Activated CD4-positive, alpha-beta T cell treated with anti-CD3 and anti-CD28 coated beads for 36 hours (primary cell): ENCODE measurements at regions not wholly inside any gene's neighbourhood (a gene's known extent, or its start where the extent isn't known, plus 50 kb on each side); places are given as distances from the start of the nearest gene placed in this dataset.

Experiments
- ATAC-seq: fragments of 200-7000 bp; cut with Tn5 transposase; one replicate; pipeline ENCODE4 v1.10.0; 2021; ENCODE audit warnings: mild to moderate bottlenecking, moderate library complexity
- CTCF ChIA-PET: fragments of 350-600 bp; sonication (Branson Sonifier 250); formaldehyde crosslinking; loops from one replicate; lab custom pipeline; 2021; ENCODE audit warnings: antibody characterized with exemption; lab: Charles Lee
- POLR2A ChIA-PET: fragments of 350-600 bp; sonication (Branson Sonifier 250); formaldehyde crosslinking; loops from one replicate; lab custom pipeline; 2021; ENCODE audit warnings: antibody characterized with exemption, inconsistent platforms; lab: Charles Lee
- DNase-seq: peaks from one replicate; pipeline ENCODE4 v3.0.0-alpha.2; 2020
- H3K27ac Mint-ChIP-seq: one replicate; pipeline ENCODE4 v1.8.0; 2021; ENCODE audit warnings: mixed read lengths
- H3K27me3 Mint-ChIP-seq: one replicate; pipeline ENCODE4 v1.8.0; 2021; ENCODE audit warnings: mixed read lengths
- H3K36me3 Mint-ChIP-seq: one replicate; pipeline ENCODE4 v1.8.0; 2021; ENCODE audit warnings: low read depth, mixed read lengths
- H3K4me1 Mint-ChIP-seq: one replicate; pipeline ENCODE4 v1.8.0; 2021; ENCODE audit warnings: mixed read lengths
- H3K4me3 Mint-ChIP-seq: one replicate; pipeline ENCODE4 v1.8.0; 2021; ENCODE audit warnings: mild to moderate bottlenecking, moderate library complexity, mixed read lengths
- H3K9me3 Mint-ChIP-seq: one replicate; pipeline ENCODE4 v1.8.0; 2021; ENCODE audit warnings: low read depth, mixed read lengths
- intact Hi-C, 2 experiments: fragments of 100-400 bp; cut with DNase I in 1 of 2; cut with micrococcal nuclease in 1 of 2; formaldehyde crosslinking; loops; one replicate each; pipeline versions ENCODE4 v1.14.2 to v1.15.1; 2022 to 2024; cut with DNase I, micrococcal nuclease

GRCh38 chr6:18720075-18720474 lies 332.9 kb downstream of the RNF144B start:
- no peaks in the 10 kb centered on the region for H3K36me3 Mint-ChIP-seq
- no peaks in the 10 kb centered on the region for H3K27me3 Mint-ChIP-seq
- DNase-seq (no peak), ATAC-seq (no peak)
- H3K4me3 Mint-ChIP-seq: no peak overlapping the region
- ChIA-PET CTCF (interaction anchor here (0.6 kb wide), 1 partner anchor 1293 kb away, joined by 3 read pairs; no protein-coding TSS in a partner anchor), POLR2A (no interaction called here)
- no peak overlapping the region for H3K27ac Mint-ChIP-seq
- no peaks in the 10 kb centered on the region for H3K4me1 Mint-ChIP-seq
- intact Hi-C loops: no loop called here
- H3K9me3 Mint-ChIP-seq: peaks cover 2% of the 10 kb centered on the region

GRCh38 chr6:18724056-18724455 lies 336.9 kb downstream of the RNF144B start:
- ATAC-seq: no peak
- CTCF ChIA-PET: interaction anchor here (0.6 to 0.7 kb wide), 2 partner anchors 16 to 67 kb away, joined by 3 to 4 read pairs; no protein-coding TSS in a partner anchor
- POLR2A ChIA-PET: no interaction called here

GRCh38 chr6:18725449-18725848 lies 338.3 kb downstream of the RNF144B start:
- Mint-ChIP-seq H3K9me3 (peaks cover 2% of the 10 kb centered on the region), H3K36me3 (no peaks in the 10 kb centered on the region), H3K27ac (no peak overlapping the region), H3K4me1 (no peaks in the 10 kb centered on the region), H3K27me3 (no peaks in the 10 kb centered on the region), H3K4me3 (no peak overlapping the region)
- ChIA-PET CTCF (no interaction called here), POLR2A (no interaction called here)
- no peak for ATAC-seq
- no peak for DNase-seq
- intact Hi-C loops: no loop called here

More at GRCh38 chr6:18724056-18724455, 336.9 kb downstream of the RNF144B start:
- no peak overlapping the region for H3K27ac Mint-ChIP-seq
- no peaks in the 10 kb centered on the region for H3K36me3 Mint-ChIP-seq
- intact Hi-C loops: no loop called here
- no peaks in the 10 kb centered on the region for H3K4me1 Mint-ChIP-seq
- H3K9me3 Mint-ChIP-seq: peaks cover 2% of the 10 kb centered on the region
- DNase-seq: no peak
- H3K27me3 Mint-ChIP-seq: no peaks in the 10 kb centered on the region
- no peak overlapping the region for H3K4me3 Mint-ChIP-seq

- CTCF ChIA-PET: no interaction called here
- Mint-ChIP-seq H3K36me3 (no peaks in the 10 kb centered on the region), H3K27me3 (peaks cover 2% of the 10 kb centered on the region), H3K4me3 (no peak overlapping the region), H3K27ac (no peak overlapping the region), H3K9me3 (peaks cover 3% of the 10 kb centered on the region), H3K4me1 (no peaks in the 10 kb centered on the region)
- POLR2A ChIA-PET: no interaction called here
- DNase-seq (no peak), ATAC-seq (no peak)
- intact Hi-C loops: no loop called here
Measured at GRCh38 chr6:18733921-18734550, 346.9 kb downstream of the RNF144B start.

- ChIA-PET POLR2A (no interaction called here), CTCF (no interaction called here)
- intact Hi-C loops: no loop called here
- DNase-seq (no peak), ATAC-seq (no peak)
- H3K27ac Mint-ChIP-seq: no peak overlapping the region
- H3K4me3 Mint-ChIP-seq: no peak overlapping the region
- H3K36me3 Mint-ChIP-seq: no peaks in the 10 kb centered on the region
- H3K27me3 Mint-ChIP-seq: no peaks in the 10 kb centered on the region
- no peaks in the 10 kb centered on the region for H3K9me3 Mint-ChIP-seq
- no peaks in the 10 kb centered on the region for H3K4me1 Mint-ChIP-seq
Measured at GRCh38 chr6:18741741-18742140, 354.6 kb downstream of the RNF144B start.

GRCh38 chr6:18742406-18742805 lies 355.3 kb downstream of the RNF144B start:
- intact Hi-C loops: no loop called here
- POLR2A ChIA-PET: no interaction called here

GRCh38 chr6:18746727-18747126 lies 359.6 kb downstream of the RNF144B start:
- DNase-seq (no peak), ATAC-seq (no peak)
- ChIA-PET POLR2A (no interaction called here), CTCF (interaction anchor here (0.6 to 0.8 kb wide), 3 partner anchors 10 to 1601 kb away, joined by 3 read pairs; no protein-coding TSS in a partner anchor)
- Mint-ChIP-seq H3K27me3 (peaks cover 2% of the 10 kb centered on the region), H3K27ac (no peak overlapping the region), H3K4me1 (no peaks in the 10 kb centered on the region), H3K9me3 (no peaks in the 10 kb centered on the region), H3K4me3 (no peak overlapping the region), H3K36me3 (no peaks in the 10 kb centered on the region)
- intact Hi-C loops: no loop called here

More at GRCh38 chr6:18742406-18742805, 355.3 kb downstream of the RNF144B start:
- Mint-ChIP-seq H3K4me1 (no peaks in the 10 kb centered on the region), H3K27ac (no peak overlapping the region), H3K4me3 (no peak overlapping the region), H3K27me3 (no peaks in the 10 kb centered on the region), H3K9me3 (no peaks in the 10 kb centered on the region), H3K36me3 (no peaks in the 10 kb centered on the region)
- CTCF ChIA-PET: no interaction called here
- DNase-seq (no peak), ATAC-seq (no peak)

- CTCF ChIA-PET: interaction anchor here (0.6 kb wide), 2 partner anchors 20 to 25 kb away, joined by 3 read pairs; no protein-coding TSS in a partner anchor
- intact Hi-C loops: no loop called here
- Mint-ChIP-seq H3K36me3 (no peaks in the 10 kb centered on the region), H3K4me3 (no peak overlapping the region), H3K27ac (no peak overlapping the region), H3K27me3 (peaks cover 2% of the 10 kb centered on the region), H3K4me1 (no peaks in the 10 kb centered on the region), H3K9me3 (no peaks in the 10 kb centered on the region)
- POLR2A ChIA-PET: no interaction called here
- ATAC-seq (no peak), DNase-seq (no peak)
Measured at GRCh38 chr6:18748314-18748713, 361.2 kb downstream of the RNF144B start.

GRCh38 chr6:18752278-18753068 lies 365.3 kb downstream of the RNF144B start:
- H3K27me3 Mint-ChIP-seq: peaks cover 2% of the 10 kb centered on the region
- no peaks in the 10 kb centered on the region for H3K9me3 Mint-ChIP-seq
- H3K4me1 Mint-ChIP-seq: no peaks in the 10 kb centered on the region
- ChIA-PET POLR2A (no interaction called here), CTCF (no interaction called here)
- H3K36me3 Mint-ChIP-seq: no peaks in the 10 kb centered on the region
- no peak overlapping the region for H3K4me3 Mint-ChIP-seq
- ATAC-seq (no peak), DNase-seq (no peak)
- no peak overlapping the region for H3K27ac Mint-ChIP-seq
- intact Hi-C loops: no loop called here

GRCh38 chr6:18753076-18753475 lies 365.9 kb downstream of the RNF144B start:
- H3K9me3 Mint-ChIP-seq: no peaks in the 10 kb centered on the region
- H3K4me3 Mint-ChIP-seq: no peak overlapping the region
- ATAC-seq (no peak), DNase-seq (no peak)
- H3K4me1 Mint-ChIP-seq: no peaks in the 10 kb centered on the region
- intact Hi-C loops: no loop called here
- peaks cover 2% of the 10 kb centered on the region for H3K27me3 Mint-ChIP-seq
- H3K36me3 Mint-ChIP-seq: no peaks in the 10 kb centered on the region
- ChIA-PET CTCF (no interaction called here), POLR2A (no interaction called here)
- H3K27ac Mint-ChIP-seq: no peak overlapping the region

- DNase-seq (no peak), ATAC-seq (no peak)
- intact Hi-C loops: no loop called here
- no peaks in the 10 kb centered on the region for H3K36me3 Mint-ChIP-seq
- H3K27me3 Mint-ChIP-seq: no peaks in the 10 kb centered on the region
- no peak overlapping the region for H3K27ac Mint-ChIP-seq
- CTCF ChIA-PET: no interaction called here
- POLR2A ChIA-PET: no interaction called here
- H3K4me3 Mint-ChIP-seq: no peak overlapping the region
- no peaks in the 10 kb centered on the region for H3K9me3 Mint-ChIP-seq
- H3K4me1 Mint-ChIP-seq: no peaks in the 10 kb centered on the region
Measured at GRCh38 chr6:18763086-18763485, 375.9 kb downstream of the RNF144B start.

- CTCF ChIA-PET: no interaction called here
- no peaks in the 10 kb centered on the region for H3K27me3 Mint-ChIP-seq
- DNase-seq (no peak), ATAC-seq (no peak)
- H3K4me3 Mint-ChIP-seq: no peak overlapping the region
- H3K9me3 Mint-ChIP-seq: peaks cover 24% of the 10 kb centered on the region
- H3K36me3 Mint-ChIP-seq: no peaks in the 10 kb centered on the region
- POLR2A ChIA-PET: no interaction called here
- intact Hi-C loops: no loop called here
- no peak overlapping the region for H3K27ac Mint-ChIP-seq
- H3K4me1 Mint-ChIP-seq: no peaks in the 10 kb centered on the region
Measured at GRCh38 chr6:18784794-18785193, 397.6 kb downstream of the RNF144B start.
